ENCODE measurements at regions not wholly inside any gene's neighbourhood (a gene's known extent, or its start where the extent isn't known, plus 50 kb on each side); places are given as distances from the start of the nearest gene placed in this dataset.

DNA sequence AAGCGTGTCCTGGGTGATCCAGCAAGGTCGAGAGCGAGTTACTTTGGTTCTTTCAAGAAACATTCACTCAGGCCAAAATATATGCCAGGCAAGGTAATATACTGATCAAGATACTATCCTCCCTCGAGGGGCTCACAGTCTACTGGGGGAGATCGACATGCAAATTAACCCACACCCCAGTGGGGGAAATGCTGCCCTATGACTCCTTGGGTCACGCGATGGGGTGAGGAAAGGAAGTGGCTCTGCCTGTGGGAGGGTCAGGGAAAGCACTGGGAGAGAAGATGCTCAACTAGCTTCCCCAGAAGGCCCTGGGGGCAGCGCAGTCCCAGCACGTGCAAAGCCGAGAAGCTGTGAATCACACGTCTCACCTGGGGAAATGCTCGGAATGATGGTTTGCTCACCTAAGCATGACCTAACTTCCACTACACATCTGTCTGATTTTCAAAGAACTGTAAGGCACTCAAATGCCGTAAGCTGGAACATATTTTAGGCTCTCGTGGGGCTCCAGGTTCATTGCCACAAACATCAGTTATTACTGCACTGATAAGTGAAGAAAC lies 130.7 kb downstream of the RCN1 start:
- no peaks in the 10 kb centered on the region for H3K4me1 Mint-ChIP-seq (ENCODE audit: low read depth in 2 of 2)
- H3K9me3 Mint-ChIP-seq = no peaks in the 10 kb centered on the region
- H3K36me3 Mint-ChIP-seq (ENCODE audit: insufficient read depth) = no peaks in the 10 kb centered on the region
- DNase-seq (no peak), ATAC-seq (replicated peaks) (no peak)
- H3K4me3 Mint-ChIP-seq = no peak overlapping the region
- peaks cover 26 to 40% of the 10 kb centered on the region in 2 donors for H3K27me3 Mint-ChIP-seq
- H3K27ac Mint-ChIP-seq = no peak overlapping the region

DNA sequence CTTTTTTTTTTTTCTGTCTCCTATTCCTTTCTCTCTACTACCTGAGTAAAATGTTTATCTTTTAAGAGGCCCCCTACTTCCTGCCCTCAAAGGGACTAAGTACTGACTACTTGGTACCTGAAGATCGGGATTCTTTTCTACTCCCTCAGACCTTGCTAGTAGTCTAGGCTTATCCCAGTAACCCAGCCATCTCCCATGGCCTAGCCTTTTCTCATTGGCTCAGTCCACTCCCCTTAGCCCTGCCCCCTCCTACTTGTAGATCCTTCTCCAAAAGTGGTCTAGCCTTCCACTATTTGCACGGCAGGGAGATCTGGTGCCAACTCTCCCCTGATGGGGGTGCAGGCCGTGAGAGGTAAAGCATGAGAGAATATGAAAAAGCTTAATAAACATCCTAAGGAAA lies 133.7 kb downstream of the RCN1 start:
- H3K9me3 Mint-ChIP-seq = no peaks in the 10 kb centered on the region
- H3K4me1 Mint-ChIP-seq (ENCODE audit: low read depth in 2 of 2) = no peaks in the 10 kb centered on the region
- H3K27me3 Mint-ChIP-seq = peaks cover 30 to 45% of the 10 kb centered on the region in 2 donors
- no peak overlapping the region for H3K27ac Mint-ChIP-seq
- ATAC-seq (replicated peaks) (no peak), DNase-seq (no peak)
- H3K4me3 Mint-ChIP-seq = no peak overlapping the region
- H3K36me3 Mint-ChIP-seq (ENCODE audit: insufficient read depth) = no peaks in the 10 kb centered on the region

DNA sequence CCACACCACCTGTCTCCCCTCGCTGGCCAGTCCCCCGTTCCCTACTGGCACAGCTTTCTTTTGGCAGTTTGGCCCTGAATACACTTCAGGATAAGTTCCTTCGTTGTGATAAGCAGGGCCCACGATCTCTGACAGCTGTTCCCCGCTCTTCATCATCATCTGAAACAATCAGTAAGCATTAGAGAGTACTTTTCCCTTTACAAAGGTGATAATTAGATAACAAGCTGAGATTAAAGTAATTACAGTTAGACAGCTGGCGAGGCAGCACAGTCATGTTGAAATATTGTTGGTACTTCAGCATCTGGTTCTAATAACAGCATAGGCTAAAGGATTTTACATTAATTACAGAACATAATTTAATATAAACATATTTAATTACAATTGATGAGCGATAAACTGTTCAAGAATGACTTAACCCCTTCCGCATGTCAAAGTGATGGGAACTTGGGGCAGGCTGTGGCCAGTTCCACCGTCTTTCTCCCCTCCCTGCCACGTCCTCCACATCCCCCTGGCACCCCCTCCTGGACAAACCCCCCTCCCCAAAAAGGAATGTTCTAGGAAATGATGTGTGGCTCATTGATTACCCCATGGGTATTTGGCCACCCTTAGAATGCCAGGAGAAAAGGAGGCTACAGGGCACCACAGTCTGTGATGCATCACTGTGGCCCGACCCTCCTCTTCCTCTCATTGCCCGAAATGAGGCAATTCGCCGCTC lies 134.9 kb downstream of the RCN1 start:
- no peak for DNase-seq
- Mint-ChIP-seq H3K27ac (no peak overlapping the region), H3K4me1 (ENCODE audit: low read depth in 2 of 2) (no peaks in the 10 kb centered on the region), H3K9me3 (no peaks in the 10 kb centered on the region), H3K36me3 (ENCODE audit: insufficient read depth) (no peaks in the 10 kb centered on the region), H3K27me3 (peaks cover 35 to 50% of the 10 kb centered on the region in 2 donors), H3K4me3 (no peak overlapping the region)
- ATAC-seq (replicated peaks) = no peak

DNA sequence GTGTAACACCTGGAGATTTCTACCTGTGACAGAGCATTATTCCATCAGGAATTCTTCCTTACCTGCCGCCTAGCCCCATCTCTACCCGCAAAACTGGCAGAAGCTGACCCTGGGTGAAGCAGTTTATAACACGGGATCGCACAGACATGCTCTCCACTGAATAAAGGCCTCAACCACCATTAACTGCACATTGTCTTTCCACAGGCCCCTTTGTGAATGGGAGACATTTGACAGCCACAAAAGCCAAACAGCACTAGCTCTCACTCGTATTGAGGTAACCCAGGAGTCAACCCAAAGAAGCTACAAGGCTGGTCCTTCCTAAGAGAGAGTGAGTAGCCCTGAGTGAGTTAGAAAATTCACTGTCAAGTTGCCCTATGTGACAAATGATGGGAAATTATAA lies 135.6 kb downstream of the RCN1 start:
- Mint-ChIP-seq H3K27ac (no peak overlapping the region), H3K27me3 (peaks cover 30 to 47% of the 10 kb centered on the region in 2 donors), H3K36me3 (ENCODE audit: insufficient read depth) (no peaks in the 10 kb centered on the region), H3K4me3 (no peak overlapping the region), H3K9me3 (no peaks in the 10 kb centered on the region), H3K4me1 (ENCODE audit: low read depth in 2 of 2) (no peaks in the 10 kb centered on the region)
- ATAC-seq (replicated peaks) = no peak
- DNase-seq = no peak

DNA sequence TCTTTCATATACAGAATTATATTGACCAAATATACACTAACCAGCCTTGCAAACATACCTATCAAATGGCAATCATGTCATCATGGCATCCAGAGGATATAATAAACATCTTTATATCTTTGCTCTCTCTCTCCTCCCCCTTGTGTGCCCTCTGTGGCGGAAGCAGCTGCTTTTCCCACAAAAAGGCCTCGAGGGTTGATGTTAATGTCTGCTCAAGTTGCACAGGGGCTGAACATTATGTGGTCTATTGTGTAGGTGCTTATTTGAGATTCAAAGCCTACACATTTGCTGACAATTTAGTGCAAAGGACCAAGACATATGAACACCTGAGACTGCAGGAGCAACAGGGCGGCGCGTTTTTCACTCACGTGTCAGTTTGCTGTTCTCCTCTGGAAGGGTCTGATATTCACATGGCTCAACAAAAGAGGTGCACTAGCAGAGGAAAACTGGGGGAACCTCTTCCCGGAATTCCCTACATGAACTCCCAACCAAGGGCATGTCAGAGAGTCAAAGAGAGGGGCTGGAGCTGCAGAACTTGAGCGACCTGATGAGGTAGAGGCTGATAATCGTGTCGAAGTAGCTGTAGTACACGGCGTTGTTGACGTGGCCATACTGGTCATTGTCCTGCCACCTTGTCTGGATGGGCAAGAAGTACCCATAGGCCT lies 138.8 kb downstream of the RCN1 start:
- ATAC-seq (replicated peaks) (no peak), DNase-seq (no peak)
- Mint-ChIP-seq H3K9me3 (no peaks in the 10 kb centered on the region), H3K27ac (no peak overlapping the region), H3K36me3 (ENCODE audit: insufficient read depth) (no peaks in the 10 kb centered on the region), H3K4me1 (ENCODE audit: low read depth in 2 of 2) (no peaks in the 10 kb centered on the region), H3K4me3 (no peak overlapping the region), H3K27me3 (peaks cover 36 to 61% of the 10 kb centered on the region in 2 donors)

DNA sequence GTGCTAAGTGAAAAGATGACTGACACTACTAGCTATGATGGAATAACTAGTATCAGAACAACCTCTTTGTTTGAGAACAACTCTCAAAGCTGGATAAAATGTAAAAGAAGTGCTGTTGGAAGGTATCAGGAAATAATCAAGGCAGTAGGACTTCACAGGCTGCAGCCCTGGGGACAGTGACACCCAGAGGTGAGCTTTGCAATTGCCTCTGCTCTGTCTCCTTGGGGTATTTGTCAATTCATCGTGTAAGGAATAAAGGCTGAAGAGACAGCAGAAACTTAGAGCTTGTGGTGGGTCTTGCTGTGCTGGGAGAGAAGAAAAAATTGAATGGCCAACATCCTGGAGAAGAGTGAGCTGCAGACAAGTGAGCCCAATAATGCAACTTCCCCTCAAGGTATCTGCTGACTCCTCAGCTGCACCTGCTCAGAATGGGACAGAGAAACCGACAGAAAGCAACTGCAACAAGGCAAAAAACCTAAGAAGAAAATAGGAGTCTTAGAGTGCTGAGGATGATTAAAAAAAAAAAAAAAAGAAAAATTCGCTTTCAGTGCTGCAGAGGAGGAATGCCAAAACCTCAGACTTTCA lies 141.1 kb downstream of the RCN1 start:
- no peak overlapping the region for H3K27ac Mint-ChIP-seq
- no peaks in the 10 kb centered on the region for H3K9me3 Mint-ChIP-seq
- no peaks in the 10 kb centered on the region for H3K36me3 Mint-ChIP-seq (ENCODE audit: insufficient read depth)
- ATAC-seq (replicated peaks) (no peak), DNase-seq (no peak)
- no peaks in the 10 kb centered on the region for H3K4me1 Mint-ChIP-seq (ENCODE audit: low read depth in 2 of 2)
- H3K4me3 Mint-ChIP-seq = no peak overlapping the region
- H3K27me3 Mint-ChIP-seq = peaks cover 19 to 48% of the 10 kb centered on the region in 2 donors

DNA sequence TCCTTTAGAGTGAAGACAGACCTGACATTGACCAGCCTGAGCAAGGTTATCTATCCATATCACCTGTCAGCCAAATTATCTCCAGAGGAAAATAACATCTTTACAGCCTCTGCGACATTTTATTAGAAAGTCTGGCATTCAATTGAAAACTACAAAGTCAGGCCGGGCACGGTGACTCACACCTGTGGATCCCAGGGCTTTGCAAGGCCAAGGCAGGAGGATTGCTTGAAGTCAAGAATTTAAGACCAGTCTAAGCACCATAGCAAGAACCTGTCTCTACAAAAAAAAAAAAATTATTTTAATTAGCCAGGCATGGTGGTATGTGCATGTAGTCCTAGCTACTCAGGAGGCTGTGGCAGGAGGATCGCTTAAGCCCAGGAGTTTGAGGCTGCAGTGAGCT lies 141.6 kb downstream of the RCN1 start:
- no peak for ATAC-seq (replicated peaks)
- H3K9me3 Mint-ChIP-seq = no peaks in the 10 kb centered on the region
- no peaks in the 10 kb centered on the region for H3K36me3 Mint-ChIP-seq (ENCODE audit: insufficient read depth)
- no peak overlapping the region for H3K4me3 Mint-ChIP-seq
- no peak overlapping the region for H3K27ac Mint-ChIP-seq
- no peak for DNase-seq
- H3K4me1 Mint-ChIP-seq (ENCODE audit: low read depth in 2 of 2) = no peaks in the 10 kb centered on the region
- peaks cover 19 to 48% of the 10 kb centered on the region in 2 donors for H3K27me3 Mint-ChIP-seq

DNA sequence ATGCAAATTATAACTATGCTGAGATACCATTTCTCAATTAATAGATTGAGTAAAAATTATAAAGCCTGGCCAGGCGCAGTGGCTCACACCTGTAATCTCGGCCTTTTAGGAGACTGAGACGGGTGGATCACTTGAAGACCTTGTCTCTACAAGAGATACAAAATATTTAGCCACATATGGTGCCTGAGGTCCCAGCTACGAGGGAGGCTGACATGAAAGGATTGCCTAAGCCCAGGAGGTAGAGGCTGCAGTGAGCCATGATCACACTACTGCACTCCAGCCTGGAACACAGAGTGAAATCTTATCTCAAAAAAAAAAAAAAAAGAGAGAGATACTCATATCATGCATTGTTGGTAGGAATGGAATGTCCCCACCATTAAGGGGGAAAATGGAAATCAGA lies 142.4 kb downstream of the RCN1 start:
- ATAC-seq (replicated peaks) (no peak), DNase-seq (no peak)
- H3K27ac Mint-ChIP-seq = no peak overlapping the region
- H3K9me3 Mint-ChIP-seq = no peaks in the 10 kb centered on the region
- H3K4me1 Mint-ChIP-seq (ENCODE audit: low read depth in 2 of 2) = no peaks in the 10 kb centered on the region
- H3K4me3 Mint-ChIP-seq = no peak overlapping the region
- no peaks in the 10 kb centered on the region for H3K36me3 Mint-ChIP-seq (ENCODE audit: insufficient read depth)
- H3K27me3 Mint-ChIP-seq = peaks cover 19 to 48% of the 10 kb centered on the region in 2 donors

DNA sequence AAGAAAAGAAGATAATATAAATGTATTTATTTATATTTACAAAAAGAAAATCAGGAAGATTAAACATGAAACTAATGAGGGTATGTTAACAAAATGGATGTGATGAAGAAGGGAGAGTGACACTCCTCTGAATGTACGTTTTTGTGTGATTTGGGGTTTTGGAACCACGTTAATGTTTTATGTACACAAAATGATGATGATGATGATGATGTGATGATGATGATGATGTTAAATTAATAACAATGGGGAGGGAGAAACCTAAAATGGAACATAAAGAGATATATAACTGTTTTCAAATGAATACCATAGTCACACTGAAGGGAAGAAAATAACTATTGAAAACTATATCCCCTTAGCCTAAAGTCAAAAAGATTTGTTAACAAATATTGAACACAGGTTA lies 143.1 kb downstream of the RCN1 start:
- ATAC-seq (replicated peaks) (no peak), DNase-seq (no peak)
- H3K4me1 Mint-ChIP-seq (ENCODE audit: low read depth in 2 of 2) = no peaks in the 10 kb centered on the region
- H3K27ac Mint-ChIP-seq = no peak overlapping the region
- H3K36me3 Mint-ChIP-seq (ENCODE audit: insufficient read depth) = no peaks in the 10 kb centered on the region
- no peak overlapping the region for H3K4me3 Mint-ChIP-seq
- no peaks in the 10 kb centered on the region for H3K9me3 Mint-ChIP-seq
- H3K27me3 Mint-ChIP-seq = peaks cover 25 to 55% of the 10 kb centered on the region in 2 donors

DNA sequence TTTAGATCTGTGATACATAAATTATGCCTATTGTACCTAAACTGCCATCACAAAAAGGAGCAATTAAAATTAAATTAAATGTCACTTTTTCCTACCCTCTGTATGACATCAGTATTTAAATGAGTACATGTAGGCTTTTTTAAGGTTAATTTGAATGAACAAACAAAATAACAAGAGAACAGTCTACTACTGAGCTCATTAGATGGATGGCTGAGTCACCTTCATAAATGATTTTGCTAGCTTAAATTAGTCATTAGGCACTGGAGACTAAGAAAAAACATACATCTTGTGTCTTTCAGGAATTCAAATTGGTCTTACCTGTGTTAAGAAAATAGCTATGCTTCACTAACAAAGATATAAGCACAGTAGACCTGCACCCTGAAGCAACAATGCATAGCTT lies 153.6 kb downstream of the RCN1 start:
- no peak for ATAC-seq (replicated peaks)
- no peaks in the 10 kb centered on the region for H3K4me1 Mint-ChIP-seq (ENCODE audit: low read depth in 2 of 2)
- H3K27me3 Mint-ChIP-seq = no peaks in the 10 kb centered on the region
- DNase-seq = no peak
- H3K9me3 Mint-ChIP-seq = peaks cover 0 to 2% of the 10 kb centered on the region in 2 donors
- H3K4me3 Mint-ChIP-seq = no peak overlapping the region
- no peaks in the 10 kb centered on the region for H3K36me3 Mint-ChIP-seq (ENCODE audit: insufficient read depth)
- H3K27ac Mint-ChIP-seq = no peak overlapping the region

DNA sequence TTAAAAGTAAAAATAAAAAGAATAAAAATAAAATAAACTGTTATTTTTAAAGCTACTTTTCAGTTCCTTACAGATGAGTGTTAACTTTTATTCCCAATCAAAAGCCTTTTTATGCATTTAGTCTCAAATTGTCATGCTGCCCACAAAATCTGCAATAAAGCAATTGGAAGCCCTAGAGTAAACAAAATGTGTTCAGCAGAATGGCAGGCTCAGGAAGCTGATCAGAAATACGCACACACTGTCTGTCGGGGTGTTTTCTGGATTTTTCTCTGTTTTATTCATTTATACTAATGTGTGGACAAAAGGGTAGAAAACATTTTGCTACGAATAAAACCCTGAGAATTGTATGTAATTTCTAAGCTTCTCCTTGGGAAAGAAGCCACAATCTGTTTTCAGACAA lies 162.8 kb downstream of the RCN1 start:
- H3K4me1 Mint-ChIP-seq (ENCODE audit: low read depth in 2 of 2) = no peaks in the 10 kb centered on the region
- H3K27ac Mint-ChIP-seq = no peak overlapping the region
- no peaks in the 10 kb centered on the region for H3K9me3 Mint-ChIP-seq
- no peak for DNase-seq
- H3K27me3 Mint-ChIP-seq = peaks cover 9 to 24% of the 10 kb centered on the region in 2 donors
- no peak overlapping the region for H3K4me3 Mint-ChIP-seq
- no peak for ATAC-seq (replicated peaks)
- no peaks in the 10 kb centered on the region for H3K36me3 Mint-ChIP-seq (ENCODE audit: insufficient read depth)

DNA sequence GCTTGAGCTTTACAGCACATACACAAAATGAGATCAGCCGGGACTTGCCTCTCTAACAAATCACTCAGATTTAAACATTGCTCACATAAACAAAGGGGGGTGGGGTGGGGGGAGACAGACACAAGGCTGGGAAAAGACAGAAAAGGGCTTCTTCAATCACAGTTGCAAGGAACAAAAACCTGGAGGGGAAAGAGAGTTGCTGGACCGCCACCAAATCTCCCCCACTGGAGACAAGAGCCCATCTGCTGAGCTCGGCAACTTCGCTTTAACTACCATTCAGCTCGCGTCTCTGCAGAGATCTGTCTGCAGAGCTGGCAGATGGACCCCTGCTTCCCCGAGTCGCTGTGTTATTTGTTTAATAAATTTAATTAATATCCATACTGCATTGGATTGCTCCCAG lies 165.0 kb downstream of the RCN1 start:
- DNase-seq (no peak), ATAC-seq (replicated peaks) (no peak)
- H3K4me3 Mint-ChIP-seq = no peak overlapping the region
- H3K27me3 Mint-ChIP-seq = peaks cover 9 to 18% of the 10 kb centered on the region in 2 donors
- H3K36me3 Mint-ChIP-seq (ENCODE audit: insufficient read depth) = no peaks in the 10 kb centered on the region
- H3K9me3 Mint-ChIP-seq = no peaks in the 10 kb centered on the region
- H3K27ac Mint-ChIP-seq = no peak overlapping the region
- no peaks in the 10 kb centered on the region for H3K4me1 Mint-ChIP-seq (ENCODE audit: low read depth in 2 of 2)

DNA sequence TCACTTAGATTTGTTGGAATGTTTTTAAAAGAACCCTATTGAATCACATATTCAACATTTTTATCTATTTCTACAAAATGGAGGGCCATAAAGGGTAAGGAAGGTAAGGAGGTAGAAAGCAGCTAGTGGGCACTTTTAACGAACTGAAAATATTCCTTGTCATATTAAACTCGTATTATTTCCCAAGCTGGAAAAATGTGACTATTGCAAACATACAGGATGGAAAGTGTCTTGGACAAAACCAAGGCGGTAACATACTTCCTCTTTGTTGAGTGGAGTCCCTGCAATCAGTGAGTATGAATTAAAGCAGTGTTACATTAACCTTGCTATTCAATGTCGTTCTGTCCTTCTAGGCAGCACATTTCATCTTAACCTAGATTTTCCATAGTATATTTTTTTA lies 165.6 kb downstream of the RCN1 start:
- no peak for DNase-seq
- ATAC-seq (replicated peaks) = no peak
- Mint-ChIP-seq H3K27ac (no peak overlapping the region), H3K27me3 (peaks cover 9 to 18% of the 10 kb centered on the region in 2 donors), H3K9me3 (no peaks in the 10 kb centered on the region), H3K4me3 (no peak overlapping the region), H3K36me3 (ENCODE audit: insufficient read depth) (no peaks in the 10 kb centered on the region), H3K4me1 (ENCODE audit: low read depth in 2 of 2) (no peaks in the 10 kb centered on the region)

DNA sequence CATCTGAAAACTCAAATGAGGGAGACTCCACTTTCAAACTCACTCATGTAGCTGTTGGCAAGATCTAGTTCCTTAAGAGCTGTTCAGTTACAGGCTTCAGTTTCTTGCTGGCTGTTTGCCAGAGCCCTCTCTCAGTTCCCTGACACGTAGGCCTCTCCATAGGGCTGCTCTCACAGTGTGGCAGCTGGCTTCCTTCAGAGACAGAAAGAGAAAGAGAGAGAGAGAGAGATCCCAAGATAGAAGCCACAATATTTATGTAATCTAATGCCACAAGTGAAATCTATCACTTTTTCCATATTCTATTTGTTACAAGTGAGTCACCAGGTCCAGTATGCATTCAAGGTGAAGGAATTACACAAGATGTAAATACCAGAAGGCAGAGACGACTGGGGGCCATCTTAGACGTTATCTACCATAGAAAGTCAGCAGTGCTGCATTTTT lies 168.8 kb downstream of the RCN1 start:
- Mint-ChIP-seq H3K36me3 (ENCODE audit: insufficient read depth) (no peaks in the 10 kb centered on the region), H3K27ac (no peak overlapping the region), H3K4me3 (no peak overlapping the region), H3K4me1 (ENCODE audit: low read depth in 2 of 2) (no peaks in the 10 kb centered on the region), H3K9me3 (no peaks in the 10 kb centered on the region), H3K27me3 (peaks cover 21% of the 10 kb centered on the region in 2 donors)
- DNase-seq (no peak), ATAC-seq (replicated peaks) (no peak)
